ENCODE measurements at regions not wholly inside any gene's neighbourhood (a gene's known extent, or its start where the extent isn't known, plus 50 kb on each side); places are given as distances from the start of the nearest gene placed in this dataset.

DNA sequence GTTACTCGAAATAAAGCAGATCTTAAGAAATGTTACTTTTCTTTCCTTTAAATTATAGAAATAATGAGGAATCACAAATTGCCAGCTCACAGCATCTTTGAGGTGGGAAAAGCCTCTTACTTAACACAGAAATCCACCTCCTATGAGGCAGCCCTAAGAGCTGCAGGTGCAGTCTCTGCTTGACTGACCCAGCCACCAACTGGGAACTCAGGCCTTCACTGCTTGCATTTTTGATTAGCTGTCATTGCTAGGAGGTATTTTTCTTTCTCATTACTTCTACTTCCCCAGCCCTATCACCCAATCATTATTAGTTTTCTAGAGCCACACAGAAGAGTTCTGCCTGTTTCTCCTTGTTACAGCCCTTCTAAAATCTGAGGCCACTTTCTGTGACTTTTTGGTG, 416.5 kb upstream of the KLF4 start:
- TF ChIP-seq SNAI1 (CRISPR knock-in tag; IDR thresholded peaks at IDR 0.05; ENCODE audit: borderline replicate concordance) (no peak), TCF12 (IDR thresholded peaks at IDR 0.05) (no peak), TCF12 (CRISPR knock-in tag; IDR thresholded peaks at IDR 0.05) (no peak), MYNN (CRISPR knock-in tag; IDR thresholded peaks at IDR 0.05; ENCODE audit: low read depth) (no peak), ZNF766 (CRISPR knock-in tag; IDR thresholded peaks at IDR 0.05; ENCODE audit: borderline replicate concordance) (no peak), TARDBP (CRISPR knock-in tag; IDR thresholded peaks at IDR 0.05) (no peak), ZBTB1 (CRISPR knock-in tag; IDR thresholded peaks at IDR 0.05; ENCODE audit: borderline replicate concordance) (no peak), ETV6 (CRISPR knock-in tag; conservative IDR thresholded peaks at IDR 0.05) (no peak), JUNB (CRISPR knock-in tag; IDR thresholded peaks at IDR 0.05; ENCODE audit: borderline replicate concordance) (no peak), ZSCAN29 (CRISPR knock-in tag; conservative IDR thresholded peaks at IDR 0.05) (no peak)

Data from HepG2 (cell line).